MCF 10A (cell line): ENCODE measurements at regions not wholly inside any gene's neighbourhood (a gene's known extent, or its start where the extent isn't known, plus 50 kb on each side); places are given as distances from the start of the nearest gene placed in this dataset.

Experiments used
- BruUV-seq: library from RNA; stranded (reverse); fragments of 400-500 nt; replicated peaks from 2 replicates; lab custom pipeline; 2021; lab: Mats Ljungman, UMichigan
- CTCF ChIA-PET: fragments of 300-600 bp; sonication (Branson Sonifier 250); formaldehyde crosslinking; extraction: SDS; loops from one replicate; lab custom pipeline; 2021; ENCODE audit warnings: antibody characterized with exemption, inconsistent platforms; lab: Yijun Ruan, JAX
- POLR2A ChIA-PET: fragments of 300-600, 350-650 bp; sonication (Branson Sonifier 250); formaldehyde crosslinking; extraction: SDS; loops from one replicate; lab custom pipeline; 2020; ENCODE audit warnings: antibody characterized with exemption, inconsistent platforms; lab: Yijun Ruan, JAX
- DNase-seq: peaks from one replicate; pipeline ENCODE4 v3.0.0-alpha.2; 2018; ENCODE audit not compliant: unreplicated experiment
- H3K27ac Mint-ChIP-seq: one replicate; pipeline ENCODE4 v1.8.0; 2022; ENCODE audit warnings: mild to moderate bottlenecking, low read depth, mixed read lengths; ENCODE audit not compliant: unreplicated experiment
- H3K27me3 Mint-ChIP-seq: one replicate; pipeline ENCODE4 v1.8.0; 2022; ENCODE audit warnings: mixed read lengths; ENCODE audit not compliant: insufficient read depth, unreplicated experiment
- H3K36me3 Mint-ChIP-seq: one replicate; pipeline ENCODE4 v1.8.0; 2022; ENCODE audit warnings: mild to moderate bottlenecking, moderate library complexity, mixed read lengths; ENCODE audit not compliant: insufficient read depth, unreplicated experiment
- H3K4me1 Mint-ChIP-seq: one replicate; pipeline ENCODE4 v1.8.0; 2022; ENCODE audit warnings: mixed read lengths; ENCODE audit not compliant: insufficient read depth, unreplicated experiment
- H3K4me3 Mint-ChIP-seq: one replicate; pipeline ENCODE4 v1.8.0; 2022; ENCODE audit warnings: mild to moderate bottlenecking, moderate library complexity, mixed read lengths; ENCODE audit not compliant: unreplicated experiment
- H3K9me3 Mint-ChIP-seq: one replicate; pipeline ENCODE4 v1.8.0; 2022; ENCODE audit warnings: mixed read lengths; ENCODE audit not compliant: unreplicated experiment
- CTCF ChIP-seq: fragments of 200-600 bp; IDR thresholded peaks from one replicate; pipeline ENCODE4 v1.8.0; 2022; ENCODE audit warnings: antibody characterized with exemption, mild to moderate bottlenecking; ENCODE audit not compliant: unreplicated experiment
- intact Hi-C: fragments of 100-400 bp; cut with micrococcal nuclease; formaldehyde crosslinking; loops from 2 replicates; pipeline ENCODE4 v1.14.1; 2022

- no TSS peak for BruUV-seq
- Mint-ChIP-seq H3K4me3 (no peak overlapping the region), H3K27ac (no peak overlapping the region), H3K36me3 (no peaks in the 10 kb centered on the region), H3K27me3 (peaks cover 58% of the 10 kb centered on the region), H3K4me1 (no peaks in the 10 kb centered on the region), H3K9me3 (no peaks in the 10 kb centered on the region)
- ChIA-PET CTCF (interaction anchor here (1.1 kb wide), 1 partner anchor 29 kb away, joined by 4 read pairs; no protein-coding TSS in a partner anchor), POLR2A (no interaction called here)
- TF ChIP-seq CTCF: no peak
- intact Hi-C loops: no loop called here
- no peak for DNase-seq
These were observed 110.0 kb upstream of the SLC66A3 start for GRCh38 chr2:11045294-11045693.

- no peaks in the 10 kb centered on the region for H3K4me1 Mint-ChIP-seq
- intact Hi-C loops: no loop called here
- H3K27me3 Mint-ChIP-seq: peaks cover 44% of the 10 kb centered on the region
- BruUV-seq: no TSS peak
- ChIA-PET POLR2A (interaction anchor here (0.7 kb wide), 1 partner anchor 68 kb away, joined by 4 read pairs; no protein-coding TSS in a partner anchor), CTCF (no interaction called here)
- no peak overlapping the region for H3K27ac Mint-ChIP-seq
- DNase-seq: no peak
- H3K4me3 Mint-ChIP-seq: no peak overlapping the region
- no peak for TF ChIP-seq CTCF
- no peaks in the 10 kb centered on the region for H3K36me3 Mint-ChIP-seq
- no peaks in the 10 kb centered on the region for H3K9me3 Mint-ChIP-seq
These were observed 106.8 kb upstream of the SLC66A3 start for GRCh38 chr2:11048335-11049008.

DNA sequence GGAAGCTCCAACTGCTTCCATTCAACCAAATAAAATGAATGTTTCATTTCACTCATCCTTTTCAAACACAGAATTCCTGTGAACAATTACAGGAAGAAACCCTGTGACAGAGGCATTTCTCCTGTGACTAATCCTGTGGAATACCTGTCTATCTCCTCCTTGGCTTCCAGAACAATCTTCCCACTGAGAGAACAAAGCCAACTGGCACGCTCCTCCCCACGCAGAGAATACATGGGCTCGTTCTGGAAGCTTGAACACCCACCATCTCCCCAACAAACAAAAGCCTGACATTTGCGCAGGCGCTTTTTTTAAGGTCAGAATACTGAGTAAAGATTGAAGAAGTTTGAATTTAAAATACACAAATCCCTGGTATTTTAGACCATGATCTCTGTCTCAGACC is 104.7 kb upstream of the SLC66A3 start:
- no TSS peak for BruUV-seq
- H3K27me3 Mint-ChIP-seq: peaks cover 36% of the 10 kb centered on the region
- H3K27ac Mint-ChIP-seq: no peak overlapping the region
- no peak for TF ChIP-seq CTCF
- no peaks in the 10 kb centered on the region for H3K9me3 Mint-ChIP-seq
- no peak overlapping the region for H3K4me3 Mint-ChIP-seq
- ChIA-PET CTCF (no interaction called here), POLR2A (no interaction called here)
- intact Hi-C loops: no loop called here
- no peaks in the 10 kb centered on the region for H3K4me1 Mint-ChIP-seq
- DNase-seq: no peak
- no peaks in the 10 kb centered on the region for H3K36me3 Mint-ChIP-seq

- Mint-ChIP-seq H3K27me3 (peaks cover 37% of the 10 kb centered on the region), H3K36me3 (no peaks in the 10 kb centered on the region), H3K4me1 (no peaks in the 10 kb centered on the region), H3K27ac (no peak overlapping the region), H3K9me3 (no peaks in the 10 kb centered on the region), H3K4me3 (no peak overlapping the region)
- intact Hi-C loops: no loop called here
- CTCF ChIA-PET: no interaction called here
- BruUV-seq: no TSS peak
- POLR2A ChIA-PET: no interaction called here
- no peak for TF ChIP-seq CTCF
- no peak for DNase-seq
These were observed 104.0 kb upstream of the SLC66A3 start for GRCh38 chr2:11051280-11051679.
